HK-2 (cell line): ENCODE measurements at regions not wholly inside any gene's neighbourhood (a gene's known extent, or its start where the extent isn't known, plus 50 kb on each side); places are given as distances from the start of the nearest gene placed in this dataset.
"Not testable (repeated sequence)": the region's sequence is repeated elsewhere in the genome, so short reads cannot be mapped to it uniquely, and the experiment has no call there.

ENCODE experiments used
- DNase-seq: peaks from one replicate; pipeline ENCODE4 v3.0.0-alpha.2; 2018; ENCODE audit not compliant: unreplicated experiment

GRCh38 chr5:103427326-103427725 is 135.3 kb downstream of the NUDT12 start:
- no peak for DNase-seq

GRCh38 chr5:103425686-103426454 is 136.7 kb downstream of the NUDT12 start:
- DNase-seq: no peak

- DNase-seq: no peak
These were observed 138.0 kb downstream of the NUDT12 start for GRCh38 chr5:103424453-103425205.

- DNase-seq: no peak
These were observed 138.6 kb downstream of the NUDT12 start for GRCh38 chr5:103424026-103424425.

- no peak for DNase-seq
These were observed 139.8 kb downstream of the NUDT12 start for GRCh38 chr5:103422756-103423155.

- DNase-seq: no peak
These were observed 148.0 kb downstream of the NUDT12 start for GRCh38 chr5:103414604-103415003.

GRCh38 chr5:103411711-103412110 is 150.9 kb downstream of the NUDT12 start:
- no peak for DNase-seq

- no peak for DNase-seq
These were observed 151.6 kb downstream of the MACIR start for GRCh38 chr5:103410172-103410571.

GRCh38 chr5:103409013-103409670 is 150.6 kb downstream of the MACIR start:
- no peak for DNase-seq

GRCh38 chr5:103408408-103408807 is 149.8 kb downstream of the MACIR start:
- no peak for DNase-seq

- DNase-seq: no peak
These were observed 148.8 kb downstream of the MACIR start for GRCh38 chr5:103407402-103407801.

GRCh38 chr5:103404483-103404882 is 145.9 kb downstream of the MACIR start:
- DNase-seq: no peak

GRCh38 chr5:103402851-103403250 is 144.3 kb downstream of the MACIR start:
- no peak for DNase-seq

- DNase-seq: no peak
These were observed 139.4 kb downstream of the MACIR start for GRCh38 chr5:103397739-103398581.

GRCh38 chr5:103394676-103395075 is 136.1 kb downstream of the MACIR start:
- no peak for DNase-seq

- DNase-seq: no peak
These were observed 134.7 kb downstream of the MACIR start for GRCh38 chr5:103393101-103393754.

- no peak for DNase-seq
These were observed 133.1 kb downstream of the MACIR start for GRCh38 chr5:103391659-103392058.

- DNase-seq: no peak
These were observed 131.3 kb downstream of the MACIR start for GRCh38 chr5:103389846-103390245.

GRCh38 chr5:103389357-103389756 is 130.8 kb downstream of the MACIR start:
- DNase-seq: no peak

GRCh38 chr5:103385722-103386121 is 127.2 kb downstream of the MACIR start:
- no peak for DNase-seq

GRCh38 chr5:103377638-103378037 is 119.1 kb downstream of the MACIR start:
- DNase-seq: not testable (repeated sequence)
